GM12864 (cell line): ENCODE measurements at regions not wholly inside any gene's neighbourhood (a gene's known extent, or its start where the extent isn't known, plus 50 kb on each side); places are given as distances from the start of the nearest gene placed in this dataset.

Experiments used
- DNase-seq: peaks from one replicate; pipeline ENCODE4 v3.0.0-alpha.2; 2011; ENCODE audit warnings: low read depth
- H3K4me3 ChIP-seq: 2 replicates; pipeline ENCODE4 v1.5.1; 2011; ENCODE audit warnings: mild to moderate bottlenecking, low read depth, low read length, control low read depth
- TF ChIP-seq, protein P1 (sequence below): IDR thresholded peaks from 2 replicates; pipeline ENCODE4 v1.5.1; 2011; ENCODE audit warnings: low read depth, mild to moderate bottlenecking, moderate library complexity, low read length, control low read depth, inconsistent platforms; ENCODE audit errors: missing control alignments

DNA sequence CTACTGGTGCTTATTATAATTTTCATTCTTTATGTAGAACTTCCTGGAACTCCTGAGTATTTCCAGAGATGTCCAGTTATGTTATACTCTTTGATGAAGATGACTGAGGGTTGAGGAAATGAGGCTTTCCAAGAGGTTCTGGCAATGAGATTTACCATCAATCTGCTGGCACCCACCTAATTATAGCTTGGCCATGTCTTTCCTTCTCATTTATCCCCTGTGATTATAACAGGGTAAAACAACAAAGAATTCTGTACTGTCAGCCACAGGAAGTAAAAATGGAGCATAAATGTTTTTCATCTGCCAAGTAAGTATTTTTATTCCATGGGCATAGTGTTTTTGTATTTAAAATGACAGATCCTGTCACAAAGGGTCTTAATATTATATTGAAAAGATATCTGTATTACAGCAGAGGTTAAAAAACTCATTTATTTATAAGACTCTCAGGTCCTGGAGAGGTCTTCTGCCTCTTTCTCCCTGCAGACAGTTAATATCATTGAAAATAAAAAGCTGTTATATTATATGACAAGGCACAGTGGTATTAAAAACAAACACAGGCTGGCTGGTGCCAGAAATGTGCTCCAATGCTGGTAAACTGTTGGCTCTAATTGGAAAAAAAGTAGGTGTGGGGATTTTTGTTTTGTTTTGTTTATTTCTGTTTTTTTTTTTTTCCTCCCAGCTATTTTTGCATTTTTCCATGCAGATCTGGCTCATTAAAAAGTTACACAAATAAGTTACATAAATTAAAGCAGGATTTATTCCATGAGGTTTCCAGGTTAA lies 1764.1 kb upstream of the CELF4 start:
- TF ChIP-seq, protein P1, sequence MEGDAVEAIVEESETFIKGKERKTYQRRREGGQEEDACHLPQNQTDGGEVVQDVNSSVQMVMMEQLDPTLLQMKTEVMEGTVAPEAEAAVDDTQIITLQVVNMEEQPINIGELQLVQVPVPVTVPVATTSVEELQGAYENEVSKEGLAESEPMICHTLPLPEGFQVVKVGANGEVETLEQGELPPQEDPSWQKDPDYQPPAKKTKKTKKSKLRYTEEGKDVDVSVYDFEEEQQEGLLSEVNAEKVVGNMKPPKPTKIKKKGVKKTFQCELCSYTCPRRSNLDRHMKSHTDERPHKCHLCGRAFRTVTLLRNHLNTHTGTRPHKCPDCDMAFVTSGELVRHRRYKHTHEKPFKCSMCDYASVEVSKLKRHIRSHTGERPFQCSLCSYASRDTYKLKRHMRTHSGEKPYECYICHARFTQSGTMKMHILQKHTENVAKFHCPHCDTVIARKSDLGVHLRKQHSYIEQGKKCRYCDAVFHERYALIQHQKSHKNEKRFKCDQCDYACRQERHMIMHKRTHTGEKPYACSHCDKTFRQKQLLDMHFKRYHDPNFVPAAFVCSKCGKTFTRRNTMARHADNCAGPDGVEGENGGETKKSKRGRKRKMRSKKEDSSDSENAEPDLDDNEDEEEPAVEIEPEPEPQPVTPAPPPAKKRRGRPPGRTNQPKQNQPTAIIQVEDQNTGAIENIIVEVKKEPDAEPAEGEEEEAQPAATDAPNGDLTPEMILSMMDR: no peak
- H3K4me3 ChIP-seq: no peak overlapping the region
- DNase-seq: no peak

DNA sequence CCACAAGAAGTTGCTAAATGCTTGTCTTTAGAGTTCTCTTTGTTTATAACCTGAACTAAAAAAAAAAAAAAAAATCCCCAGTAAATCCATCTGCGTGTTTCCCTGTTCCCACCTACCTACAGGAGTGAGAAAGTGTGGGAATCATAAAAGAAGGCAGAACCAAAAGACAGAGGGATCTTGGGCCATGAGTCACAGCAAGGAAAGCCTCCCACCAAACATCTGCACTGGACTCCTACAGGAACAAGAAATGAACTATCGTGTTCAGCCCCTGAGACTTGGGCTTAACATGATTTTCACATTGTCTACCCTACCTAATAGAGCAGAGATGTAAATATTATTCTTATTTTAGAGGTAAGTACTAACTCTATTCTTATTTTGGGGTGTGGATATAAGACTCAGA lies 1761.2 kb upstream of the CELF4 start:
- DNase-seq: no peak
- H3K4me3 ChIP-seq: no peak overlapping the region
- TF ChIP-seq, protein P1: no peak

DNA sequence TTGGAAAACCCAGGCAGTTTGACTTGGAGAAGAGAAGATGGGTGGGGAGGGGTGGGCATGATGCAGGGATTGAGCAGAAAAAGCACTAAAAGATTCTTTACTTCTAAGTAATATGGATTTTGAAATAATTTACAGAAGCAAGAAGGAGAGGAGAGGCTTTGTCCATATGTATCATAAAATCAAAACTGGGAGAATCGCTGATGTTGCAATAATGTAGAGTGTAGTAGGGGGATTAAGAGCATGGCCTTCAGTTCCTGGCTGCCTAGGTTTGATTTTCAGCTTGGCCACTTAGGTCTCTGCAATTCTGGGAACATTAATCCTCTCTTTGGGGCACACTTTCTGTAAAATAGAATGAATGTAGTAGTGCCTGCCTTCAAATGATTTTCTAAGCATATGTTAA lies 1760.4 kb upstream of the CELF4 start:
- DNase-seq: no peak
- TF ChIP-seq, protein P1: no peak
- no peak overlapping the region for H3K4me3 ChIP-seq

DNA sequence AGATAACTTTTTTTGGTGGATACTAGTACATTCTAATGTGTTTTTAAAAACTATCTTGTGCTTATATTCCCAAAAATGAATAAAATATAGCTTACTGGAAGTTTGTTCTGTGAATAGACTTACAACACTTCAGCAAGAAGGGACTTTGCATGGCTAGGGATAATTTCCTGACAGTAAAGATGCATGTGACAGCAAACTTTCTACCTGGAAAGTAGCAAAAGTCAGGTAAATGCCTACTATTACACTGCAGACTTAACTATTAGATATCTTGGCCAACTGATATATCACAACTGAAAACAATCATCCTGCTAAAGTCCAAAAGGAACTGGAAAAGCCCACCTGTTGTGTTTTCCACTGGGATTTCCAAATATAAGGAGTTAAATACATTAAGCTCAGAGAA lies 1753.5 kb upstream of the CELF4 start:
- no peak overlapping the region for H3K4me3 ChIP-seq
- TF ChIP-seq, protein P1: no peak
- DNase-seq: no peak

DNA sequence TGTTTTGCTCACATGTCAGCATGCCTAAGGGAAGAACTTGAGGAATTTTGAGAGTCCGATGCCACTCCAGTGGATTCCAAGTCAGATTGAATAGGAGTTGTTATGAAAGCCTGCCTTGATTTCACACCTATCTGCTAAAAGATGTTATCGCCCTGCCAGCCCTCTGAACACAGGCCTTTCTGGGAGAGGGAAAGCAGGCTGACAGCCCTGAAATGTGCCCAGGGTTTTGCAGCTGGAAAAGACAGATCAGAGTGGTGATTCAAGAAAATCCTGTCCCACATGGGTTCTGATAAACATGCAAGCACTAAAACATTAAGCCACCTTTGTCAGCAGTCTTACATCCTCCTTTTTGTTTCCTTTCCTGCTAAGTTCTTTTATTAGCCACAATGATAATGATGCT lies 1752.9 kb upstream of the CELF4 start:
- H3K4me3 ChIP-seq: no peak overlapping the region
- TF ChIP-seq, protein P1: no peak
- DNase-seq: no peak

DNA sequence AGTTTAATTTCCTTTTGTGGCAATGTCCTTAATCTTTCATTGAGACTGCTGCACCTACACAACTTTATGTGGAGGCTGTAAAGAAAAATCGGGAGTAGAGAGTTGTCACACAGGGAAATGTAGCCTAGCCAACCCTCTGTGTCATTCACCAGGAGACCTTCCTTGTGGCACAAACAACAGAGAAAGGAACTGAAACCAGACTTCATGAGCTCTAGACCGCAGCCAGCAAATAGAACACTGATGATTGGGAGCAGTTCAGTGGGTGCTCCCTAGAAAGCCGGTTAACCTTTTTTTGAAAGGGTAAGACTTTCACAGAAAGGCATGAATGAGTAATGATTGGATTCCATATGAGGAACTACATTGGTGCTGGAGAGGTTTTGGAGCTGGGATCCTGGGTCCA lies 1752.4 kb upstream of the CELF4 start:
- DNase-seq: no peak
- no peak overlapping the region for H3K4me3 ChIP-seq
- TF ChIP-seq, protein P1: no peak

DNA sequence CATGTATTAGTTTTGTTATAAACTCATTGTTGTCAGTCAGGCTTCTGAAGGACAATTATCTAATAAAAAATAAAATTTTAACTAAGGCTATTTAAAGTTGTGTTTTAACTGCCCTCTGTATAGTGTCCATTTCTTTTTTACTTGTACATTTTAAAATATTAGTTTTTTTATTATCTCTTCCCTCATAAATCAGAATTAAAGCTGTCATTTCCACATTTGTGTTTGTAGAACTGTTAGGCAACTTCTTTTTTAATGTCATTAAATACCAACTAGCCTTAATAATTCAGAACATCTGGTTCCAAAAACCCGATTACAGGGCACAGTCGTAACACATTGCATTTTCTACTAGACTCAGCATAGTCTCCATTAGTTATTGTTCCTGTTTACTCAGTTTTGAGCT lies 1749.0 kb upstream of the CELF4 start:
- TF ChIP-seq, protein P1: no peak
- no peak overlapping the region for H3K4me3 ChIP-seq
- DNase-seq: no peak
